ENCODE measurements at regions not wholly inside any gene's neighbourhood (a gene's known extent, or its start where the extent isn't known, plus 50 kb on each side); places are given as distances from the start of the nearest gene placed in this dataset.
A peak's percentile ranks its signal among the peaks of the same experiment; 100 is the strongest.

GRCh38 chr6:44045672-44046015 lies 81.6 kb downstream of the MRPL14 start:
- H3K9me3 ChIP-seq = no peaks in the 10 kb centered on the region
- intact Hi-C loops (cut with DNase I) = no loop called here
- 0 to 13% methylated on average over 1 of the region's 1 CpG for WGBS, 2 donors
- no peak for DNase-seq
- TF ChIP-seq POLR2A (IDR thresholded peaks at IDR 0.05) = no peak
- no peak for TF ChIP-seq CTCF (IDR thresholded peaks at IDR 0.05)
- no peak overlapping the region for H3K4me3 ChIP-seq
- H3K27ac ChIP-seq = no peak overlapping the region
- H3K27me3 ChIP-seq = no peaks in the 10 kb centered on the region
- H3K4me1 ChIP-seq = peaks cover 33 to 88% (median 55%) of the 10 kb centered on the region in 3 donors
- no peaks in the 10 kb centered on the region for H3K36me3 ChIP-seq

- no peak for DNase-seq
- Histone ChIP-seq H3K27me3 (no peaks in the 10 kb centered on the region), H3K27ac (no peak overlapping the region), H3K4me3 (no peak overlapping the region), H3K4me1 (peaks cover 30 to 85% (median 50%) of the 10 kb centered on the region in 3 donors), H3K9me3 (no peaks in the 10 kb centered on the region), H3K36me3 (no peaks in the 10 kb centered on the region)
- WGBS, 2 donors = 91 to 93% methylated on average over 2 of the region's 2 CpGs
- intact Hi-C loops (cut with DNase I) = no loop called here
- TF ChIP-seq CTCF (IDR thresholded peaks at IDR 0.05) (no peak), POLR2A (IDR thresholded peaks at IDR 0.05) (no peak)
These were observed 82.1 kb downstream of the MRPL14 start for GRCh38 chr6:44044940-44045671.

- H3K36me3 ChIP-seq = no peaks in the 10 kb centered on the region
- H3K27ac ChIP-seq = peak overlapping the region in 3 of 4 donors; percentile 29 to 42 (median 39)
- no peaks in the 10 kb centered on the region for H3K27me3 ChIP-seq
- no peak overlapping the region for H3K4me3 ChIP-seq
- TF ChIP-seq CTCF (IDR thresholded peaks at IDR 0.05) = no peak
- TF ChIP-seq POLR2A (IDR thresholded peaks at IDR 0.05) = no peak
- intact Hi-C loops (cut with DNase I) = no loop called here
- H3K9me3 ChIP-seq = no peaks in the 10 kb centered on the region
- no peak for DNase-seq
- peaks cover 23 to 76% (median 40%) of the 10 kb centered on the region in 3 donors for H3K4me1 ChIP-seq
- 76 to 88% methylated on average over 4 to 5 of the region's 6 CpGs for whole genome bisulfite sequencing, 2 donors
These were observed 83.1 kb downstream of the MRPL14 start for GRCh38 chr6:44044154-44044539.

- DNase-seq = no peak
- no peaks in the 10 kb centered on the region for H3K9me3 ChIP-seq
- intact Hi-C loops (cut with DNase I) = no loop called here
- WGBS, 2 donors = 61 to 75% methylated on average over 2 of the region's 2 CpGs
- H3K4me1 ChIP-seq = peaks cover 19 to 71% (median 35%) of the 10 kb centered on the region in 3 donors
- no peak overlapping the region for H3K4me3 ChIP-seq
- no peaks in the 10 kb centered on the region for H3K27me3 ChIP-seq
- H3K27ac ChIP-seq = peak overlapping the region; percentile 5 to 42 (median 34)
- H3K36me3 ChIP-seq = no peaks in the 10 kb centered on the region
- no peak for TF ChIP-seq POLR2A (IDR thresholded peaks at IDR 0.05)
- TF ChIP-seq CTCF (IDR thresholded peaks at IDR 0.05) = no peak
These were observed 83.6 kb downstream of the MRPL14 start for GRCh38 chr6:44043479-44044153.

- peaks cover 15 to 65% (median 33%) of the 10 kb centered on the region in 3 donors for H3K4me1 ChIP-seq
- H3K9me3 ChIP-seq = no peaks in the 10 kb centered on the region
- no peak for TF ChIP-seq CTCF (IDR thresholded peaks at IDR 0.05)
- TF ChIP-seq POLR2A (IDR thresholded peaks at IDR 0.05) = no peak
- no peak for DNase-seq
- H3K36me3 ChIP-seq = no peaks in the 10 kb centered on the region
- H3K27me3 ChIP-seq = no peaks in the 10 kb centered on the region
- no peak overlapping the region for H3K4me3 ChIP-seq
- peak overlapping the region; percentile 1 to 45 (median 28) for H3K27ac ChIP-seq
- WGBS, 2 donors = 13 to 47% methylated on average over 1 of the region's 1 CpG
- intact Hi-C loops (cut with DNase I) = no loop called here
These were observed 84.2 kb downstream of the MRPL14 start for GRCh38 chr6:44042989-44043478.

All from esophagus squamous epithelium (tissue), 5 donors.